ENCODE measurements at regions not wholly inside any gene's neighbourhood (a gene's known extent, or its start where the extent isn't known, plus 50 kb on each side); places are given as distances from the start of the nearest gene placed in this dataset.
"Not testable (repeated sequence)": the region's sequence is repeated elsewhere in the genome, so short reads cannot be mapped to it uniquely, and the experiment has no call there.

DNA sequence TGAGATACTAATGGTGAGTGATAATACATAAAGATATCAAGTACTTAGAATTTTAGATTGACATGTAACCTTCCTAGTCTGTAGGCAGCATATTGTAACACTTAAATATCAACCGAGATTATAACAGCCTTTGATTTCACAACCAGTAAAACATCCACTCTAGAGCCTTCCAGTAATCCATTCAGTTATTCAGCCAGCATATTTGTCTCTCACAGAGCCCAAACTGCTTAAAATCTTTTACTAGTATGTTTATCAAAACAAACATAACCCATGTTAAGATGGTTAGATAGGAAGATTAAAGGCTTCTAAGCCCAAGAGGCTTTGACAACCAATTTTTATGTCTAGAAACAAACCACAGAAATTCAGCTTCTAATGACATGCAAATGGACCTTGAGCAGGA is 177.9 kb upstream of the FST start:
- 29% methylated on average over 1 of the region's 1 CpG for WGBS
- Histone ChIP-seq H3K27me3 (no peaks in the 10 kb centered on the region), H3K4me3 (no peak overlapping the region), H3K9me3 (no peaks in the 10 kb centered on the region), H3K4me1 (peaks cover 3% of the 10 kb centered on the region), H3K27ac (no peak overlapping the region), H3K36me3 (no peaks in the 10 kb centered on the region)
- DNase-seq (ENCODE audit: low spot score in 2 of 2): no peak
- TF ChIP-seq EP300 (IDR thresholded peaks at IDR 0.05) (no peak), POLR2AphosphoS5 (IDR thresholded peaks at IDR 0.05) (no peak), POLR2A (IDR thresholded peaks at IDR 0.05) (no peak)
- TF ChIP-seq, protein P1, sequence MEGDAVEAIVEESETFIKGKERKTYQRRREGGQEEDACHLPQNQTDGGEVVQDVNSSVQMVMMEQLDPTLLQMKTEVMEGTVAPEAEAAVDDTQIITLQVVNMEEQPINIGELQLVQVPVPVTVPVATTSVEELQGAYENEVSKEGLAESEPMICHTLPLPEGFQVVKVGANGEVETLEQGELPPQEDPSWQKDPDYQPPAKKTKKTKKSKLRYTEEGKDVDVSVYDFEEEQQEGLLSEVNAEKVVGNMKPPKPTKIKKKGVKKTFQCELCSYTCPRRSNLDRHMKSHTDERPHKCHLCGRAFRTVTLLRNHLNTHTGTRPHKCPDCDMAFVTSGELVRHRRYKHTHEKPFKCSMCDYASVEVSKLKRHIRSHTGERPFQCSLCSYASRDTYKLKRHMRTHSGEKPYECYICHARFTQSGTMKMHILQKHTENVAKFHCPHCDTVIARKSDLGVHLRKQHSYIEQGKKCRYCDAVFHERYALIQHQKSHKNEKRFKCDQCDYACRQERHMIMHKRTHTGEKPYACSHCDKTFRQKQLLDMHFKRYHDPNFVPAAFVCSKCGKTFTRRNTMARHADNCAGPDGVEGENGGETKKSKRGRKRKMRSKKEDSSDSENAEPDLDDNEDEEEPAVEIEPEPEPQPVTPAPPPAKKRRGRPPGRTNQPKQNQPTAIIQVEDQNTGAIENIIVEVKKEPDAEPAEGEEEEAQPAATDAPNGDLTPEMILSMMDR (IDR thresholded peaks at IDR 0.05): no peak

DNA sequence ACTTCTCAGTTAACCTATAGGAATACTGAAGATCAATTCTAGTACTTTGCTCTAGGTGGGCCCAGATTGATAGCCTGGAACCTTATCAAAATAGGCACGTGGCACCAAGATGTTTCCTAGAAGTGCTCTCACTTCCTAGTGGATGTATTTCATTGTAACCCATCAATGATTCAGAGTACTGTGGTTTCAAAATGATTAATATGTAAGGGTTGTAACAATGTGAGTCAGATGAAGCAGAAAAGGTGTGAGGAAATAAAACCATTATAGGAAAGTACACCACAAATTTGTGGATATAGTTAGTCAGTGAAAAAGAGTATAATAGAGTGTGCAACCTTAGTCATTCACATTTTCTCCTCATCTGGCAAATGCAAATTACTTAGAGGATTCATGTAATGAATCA is 177.3 kb upstream of the FST start:
- H3K4me1 ChIP-seq: peaks cover 3% of the 10 kb centered on the region
- H3K9me3 ChIP-seq: no peaks in the 10 kb centered on the region
- H3K36me3 ChIP-seq: no peaks in the 10 kb centered on the region
- no peak for DNase-seq (ENCODE audit: low spot score in 2 of 2)
- H3K4me3 ChIP-seq: no peak overlapping the region
- no peak overlapping the region for H3K27ac ChIP-seq
- WGBS: 4% methylated on average over 1 of the region's 1 CpG
- no peaks in the 10 kb centered on the region for H3K27me3 ChIP-seq
- TF ChIP-seq POLR2A (IDR thresholded peaks at IDR 0.05): no peak
- TF ChIP-seq, protein P1 (IDR thresholded peaks at IDR 0.05): no peak
- no peak for TF ChIP-seq POLR2AphosphoS5 (IDR thresholded peaks at IDR 0.05)
- TF ChIP-seq EP300 (IDR thresholded peaks at IDR 0.05): no peak

DNA sequence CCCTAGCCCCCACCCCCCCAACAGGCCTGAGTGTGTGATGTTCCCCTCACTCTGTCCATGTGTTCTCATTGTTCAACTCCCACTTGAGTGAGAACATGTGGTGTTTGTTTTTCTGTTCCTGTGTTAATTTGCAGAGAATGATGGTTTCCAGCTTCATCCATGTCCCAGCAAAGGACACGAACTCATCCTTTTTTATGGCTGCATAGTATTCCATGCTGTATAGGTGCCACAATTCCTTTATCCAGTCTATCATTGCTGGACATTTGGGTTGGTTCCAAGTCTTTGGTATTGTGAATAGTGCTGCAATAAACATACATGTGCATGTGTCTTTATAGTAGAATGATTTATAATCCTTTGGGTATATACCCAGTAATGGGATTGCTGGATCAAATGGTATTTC is 175.1 kb upstream of the FST start:
- not testable (repeated sequence) for H3K36me3 ChIP-seq; H3K9me3 ChIP-seq; H3K27ac ChIP-seq; H3K4me3 ChIP-seq; H3K4me1 ChIP-seq; H3K27me3 ChIP-seq; DNase-seq (ENCODE audit: low spot score in 2 of 2)
- 75% methylated on average over 1 of the region's 1 CpG for WGBS

DNA sequence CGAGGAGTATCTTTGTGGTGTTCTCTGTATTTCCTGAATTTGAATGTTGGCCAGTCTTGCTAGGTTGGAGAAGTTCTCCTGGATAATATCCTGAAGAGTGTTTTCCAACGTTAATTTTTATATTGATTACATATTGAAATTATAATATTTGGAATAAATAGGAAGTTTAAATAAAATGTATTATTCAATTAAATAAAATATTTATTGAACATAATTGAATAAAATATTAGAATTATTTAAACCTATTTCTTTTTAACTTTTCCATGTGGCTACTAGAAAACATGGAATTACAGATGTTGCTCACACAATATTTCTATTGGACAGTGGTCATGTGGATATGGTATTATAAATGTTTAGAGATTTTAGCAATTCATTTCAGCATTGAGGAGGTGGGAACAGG is 170.8 kb upstream of the FST start:
- Histone ChIP-seq H3K27me3 (no peaks in the 10 kb centered on the region), H3K9me3 (no peaks in the 10 kb centered on the region), H3K36me3 (no peaks in the 10 kb centered on the region), H3K4me1 (no peaks in the 10 kb centered on the region), H3K27ac (no peak overlapping the region), H3K4me3 (no peak overlapping the region)
- 90% methylated on average over 2 of the region's 2 CpGs for WGBS
- DNase-seq (ENCODE audit: low spot score in 2 of 2): no peak
- no peak for TF ChIP-seq POLR2AphosphoS5 (IDR thresholded peaks at IDR 0.05)
- TF ChIP-seq, protein P1 (IDR thresholded peaks at IDR 0.05): no peak

DNA sequence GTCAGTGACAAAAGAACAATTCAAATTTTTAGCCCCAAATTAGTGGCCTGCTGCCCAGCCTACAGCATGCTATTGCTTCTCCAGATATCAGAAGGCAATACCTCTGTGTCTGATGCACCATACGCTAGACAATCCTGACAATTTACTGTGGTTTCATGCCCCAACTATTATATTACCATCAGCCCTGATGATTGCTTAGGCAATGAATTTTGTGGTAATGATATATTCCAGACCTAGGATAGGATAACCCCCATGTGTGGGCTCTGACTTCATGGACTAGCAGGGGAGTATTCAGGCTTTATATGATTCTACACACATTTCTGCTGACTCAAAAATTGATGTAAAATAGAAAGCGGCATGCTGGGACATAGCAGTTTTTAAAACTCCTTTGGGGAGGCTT is 168.7 kb upstream of the FST start:
- no peaks in the 10 kb centered on the region for H3K4me1 ChIP-seq
- H3K27ac ChIP-seq: no peak overlapping the region
- DNase-seq (ENCODE audit: low spot score in 2 of 2): no peak
- no peaks in the 10 kb centered on the region for H3K27me3 ChIP-seq
- H3K9me3 ChIP-seq: no peaks in the 10 kb centered on the region
- WGBS: 93% methylated on average over 2 of the region's 2 CpGs
- H3K36me3 ChIP-seq: no peaks in the 10 kb centered on the region
- TF ChIP-seq POLR2AphosphoS5 (IDR thresholded peaks at IDR 0.05) (no peak), POLR2A (IDR thresholded peaks at IDR 0.05) (no peak), EP300 (IDR thresholded peaks at IDR 0.05) (no peak)
- TF ChIP-seq, protein P1 (IDR thresholded peaks at IDR 0.05): no peak
- no peak overlapping the region for H3K4me3 ChIP-seq

DNA sequence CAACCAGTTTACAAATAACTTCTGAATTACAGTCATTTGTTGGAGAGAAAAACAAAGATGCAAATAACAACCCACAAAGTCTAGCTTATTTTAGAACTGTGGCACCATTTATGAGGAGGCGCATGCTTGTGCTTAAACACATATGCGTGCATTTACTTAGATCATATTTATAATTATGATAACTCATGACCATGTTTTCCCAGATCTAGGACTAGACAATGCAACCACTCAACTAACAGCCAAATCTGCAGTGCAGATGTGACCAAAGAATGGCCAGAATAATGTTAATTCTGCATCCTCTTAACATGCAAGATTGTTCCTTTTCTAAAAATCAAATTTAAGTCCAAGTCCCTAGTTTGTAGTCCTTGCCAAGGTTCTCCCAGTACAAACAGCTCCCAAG is 167.3 kb upstream of the FST start:
- TF ChIP-seq POLR2A (IDR thresholded peaks at IDR 0.05) (no peak), POLR2AphosphoS5 (IDR thresholded peaks at IDR 0.05) (no peak), EP300 (IDR thresholded peaks at IDR 0.05) (no peak)
- TF ChIP-seq, protein P1 (IDR thresholded peaks at IDR 0.05): no peak
- DNase-seq (ENCODE audit: low spot score in 2 of 2): no peak
- H3K27ac ChIP-seq: no peak overlapping the region
- no peaks in the 10 kb centered on the region for H3K36me3 ChIP-seq
- H3K9me3 ChIP-seq: no peaks in the 10 kb centered on the region
- no peaks in the 10 kb centered on the region for H3K27me3 ChIP-seq
- WGBS: 68% methylated on average over 2 of the region's 2 CpGs
- no peaks in the 10 kb centered on the region for H3K4me1 ChIP-seq
- no peak overlapping the region for H3K4me3 ChIP-seq
